ENCODE measurements at regions not wholly inside any gene's neighbourhood (a gene's known extent, or its start where the extent isn't known, plus 50 kb on each side); places are given as distances from the start of the nearest gene placed in this dataset.

DNA sequence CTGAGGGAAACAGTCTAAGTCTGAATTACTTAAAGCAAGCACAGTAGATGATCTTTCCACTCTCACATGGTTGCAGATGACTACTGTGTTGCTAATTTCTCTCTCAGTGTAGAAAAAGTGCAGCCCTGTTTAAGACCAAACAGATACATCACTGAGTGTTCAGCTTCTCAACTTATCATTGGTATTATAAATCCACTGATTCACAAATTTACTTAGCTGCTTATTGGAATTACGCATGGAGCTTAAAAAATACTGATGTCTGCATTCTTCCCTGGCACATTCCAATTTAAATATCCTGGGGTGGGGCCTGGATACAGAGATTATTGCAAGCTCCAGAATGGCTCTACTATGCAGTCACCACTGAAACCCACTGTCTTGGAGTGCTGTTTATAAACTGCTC is 411.2 kb downstream of the RND3 start:
- no peak for TF ChIP-seq TAF1 (IDR thresholded peaks at IDR 0.05; ENCODE audit: borderline replicate concordance, low read depth, low read length)
- no peak for TF ChIP-seq POLR2A (IDR thresholded peaks at IDR 0.05; ENCODE audit: low read depth, low read length)
